HG03354 (cell line): ENCODE measurements at regions not wholly inside any gene's neighbourhood (a gene's known extent, or its start where the extent isn't known, plus 50 kb on each side); places are given as distances from the start of the nearest gene placed in this dataset.

Experiments
- ATAC-seq: cut with Tn5 transposase; IDR thresholded peaks from one replicate; pipeline ENCODE4 v1.9.1; 2021; ENCODE audit warnings: mild to moderate bottlenecking; ENCODE audit not compliant: unreplicated experiment, poor library complexity, severe bottlenecking

GRCh38 chr11:15568440-15568839, 453.7 kb downstream of the INSC start:
- no peak for ATAC-seq

- ATAC-seq = no peak
These were observed 454.7 kb downstream of the INSC start for GRCh38 chr11:15569305-15570025.

- no peak for ATAC-seq
These were observed 460.7 kb downstream of the INSC start for GRCh38 chr11:15575409-15575808.

- no peak for ATAC-seq
These were observed 462.0 kb downstream of the INSC start for GRCh38 chr11:15576769-15577168.

GRCh38 chr11:15577519-15577918, 462.8 kb downstream of the INSC start:
- ATAC-seq = no peak

GRCh38 chr11:15579287-15580001, 464.7 kb downstream of the INSC start:
- ATAC-seq = no peak

GRCh38 chr11:15580056-15580774, 465.5 kb downstream of the INSC start:
- no peak for ATAC-seq

GRCh38 chr11:15580775-15581095, 466.0 kb downstream of the INSC start:
- no peak for ATAC-seq

GRCh38 chr11:15584158-15584557, 469.4 kb downstream of the INSC start:
- no peak for ATAC-seq

GRCh38 chr11:15585602-15586331, 471.0 kb downstream of the INSC start:
- ATAC-seq = no peak

- ATAC-seq = no peak
These were observed 472.2 kb downstream of the INSC start for GRCh38 chr11:15586741-15587473.

GRCh38 chr11:15589070-15589626, 474.4 kb downstream of the INSC start:
- no peak for ATAC-seq

GRCh38 chr11:15590132-15590531, 475.4 kb downstream of the INSC start:
- ATAC-seq = no peak

GRCh38 chr11:15591112-15591537, 476.4 kb downstream of the INSC start:
- ATAC-seq = no peak

- ATAC-seq = no peak
These were observed 479.9 kb downstream of the INSC start for GRCh38 chr11:15594607-15595006.

GRCh38 chr11:15599376-15599775, 484.7 kb downstream of the INSC start:
- ATAC-seq = no peak

- ATAC-seq = no peak
These were observed 487.3 kb downstream of the INSC start for GRCh38 chr11:15602047-15602446.

GRCh38 chr11:15602785-15603567, 488.3 kb downstream of the INSC start:
- no peak for ATAC-seq

GRCh38 chr11:15605094-15605493, 490.4 kb downstream of the INSC start:
- ATAC-seq = no peak
